AG09309 (cell line): ENCODE measurements at regions not wholly inside any gene's neighbourhood (a gene's known extent, or its start where the extent isn't known, plus 50 kb on each side); places are given as distances from the start of the nearest gene placed in this dataset.
"Not testable (repeated sequence)": the region's sequence is repeated elsewhere in the genome, so short reads cannot be mapped to it uniquely, and the experiment has no call there.

ENCODE experiments used
- DNase-seq: peaks from one replicate; pipeline ENCODE4 v3.0.0-alpha.2; 2010; ENCODE audit warnings: low read depth
- H3K4me3 ChIP-seq: 2 replicates; pipeline ENCODE4 v1.5.1; 2011; ENCODE audit warnings: mild to moderate bottlenecking, low read depth, low read length, moderate library complexity; ENCODE audit not compliant: control insufficient read depth
- CTCF ChIP-seq: IDR thresholded peaks from 2 replicates; pipeline ENCODE4 v1.5.1; 2011; ENCODE audit warnings: mild to moderate bottlenecking, low read depth, low read length, inconsistent platforms; ENCODE audit not compliant: insufficient read depth, control insufficient read depth; ENCODE audit errors: missing control alignments

- no peak for DNase-seq
- TF ChIP-seq CTCF: no peak
- H3K4me3 ChIP-seq: no peak overlapping the region
These were observed 151.9 kb upstream of the ZNF618 start for GRCh38 chr9:113724202-113724601.

GRCh38 chr9:113728989-113729388, 147.1 kb upstream of the ZNF618 start:
- H3K4me3 ChIP-seq: no peak overlapping the region
- no peak for DNase-seq
- no peak for TF ChIP-seq CTCF

GRCh38 chr9:113734826-113735225, 141.3 kb upstream of the ZNF618 start:
- no peak for DNase-seq
- TF ChIP-seq CTCF: no peak

GRCh38 chr9:113737517-113738271, 138.4 kb upstream of the ZNF618 start:
- TF ChIP-seq CTCF: peak; percentile 81
- no peak overlapping the region for H3K4me3 ChIP-seq
- DNase-seq: peak; percentile 20

More at GRCh38 chr9:113734826-113735225, 141.3 kb upstream of the ZNF618 start:
- H3K4me3 ChIP-seq: no peak overlapping the region

- no peak for DNase-seq
- no peak for TF ChIP-seq CTCF
- H3K4me3 ChIP-seq: no peak overlapping the region
These were observed 137.6 kb upstream of the ZNF618 start for GRCh38 chr9:113738496-113738892.

GRCh38 chr9:113738893-113739604, 137.1 kb upstream of the ZNF618 start:
- no peak overlapping the region for H3K4me3 ChIP-seq
- no peak for DNase-seq
- no peak for TF ChIP-seq CTCF

- DNase-seq, H3K4me3 ChIP-seq: not testable (repeated sequence)
These were observed 136.3 kb upstream of the ZNF618 start for GRCh38 chr9:113739605-113740507.

GRCh38 chr9:113740508-113741500, 135.3 kb upstream of the ZNF618 start:
- DNase-seq: peak; percentile 35
- H3K4me3 ChIP-seq: not testable (repeated sequence)
